H9 (cell line): ENCODE measurements at regions not wholly inside any gene's neighbourhood (a gene's known extent, or its start where the extent isn't known, plus 50 kb on each side); places are given as distances from the start of the nearest gene placed in this dataset.
"Not testable (repeated sequence)": the region's sequence is repeated elsewhere in the genome, so short reads cannot be mapped to it uniquely, and the experiment has no call there.

ENCODE experiments used
- DNase-seq: peaks from one replicate; pipeline ENCODE4 v3.0.0-alpha.2; 2017
- H2AFZ ChIP-seq: one replicate; pipeline ENCODE4 v1.6.1; 2013; ENCODE audit warnings: mild to moderate bottlenecking, low read length, control low read depth, moderate library complexity
- H2AK5ac ChIP-seq: 2 replicates; pipeline ENCODE4 v1.6.1; 2013; ENCODE audit warnings: low read length, control low read depth, mixed read lengths; ENCODE audit not compliant: insufficient read length
- H2BK120ac ChIP-seq: one replicate; pipeline ENCODE4 v1.6.1; 2013; ENCODE audit warnings: low read depth, mild to moderate bottlenecking, low read length, control low read depth, inconsistent platforms; ENCODE audit not compliant: poor library complexity, severe bottlenecking
- H2BK12ac ChIP-seq: 2 replicates; pipeline ENCODE4 v1.6.1; 2013; ENCODE audit warnings: low read length, control low read depth, mixed read lengths, low read depth; ENCODE audit not compliant: insufficient read length
- H2BK15ac ChIP-seq: 2 replicates; pipeline ENCODE4 v1.6.1; 2013; ENCODE audit warnings: low read depth, low read length, control low read depth
- H2BK20ac ChIP-seq: one replicate; pipeline ENCODE4 v1.6.1; 2013; ENCODE audit warnings: low read depth, mild to moderate bottlenecking, low read length, control low read depth, inconsistent platforms; ENCODE audit not compliant: poor library complexity, severe bottlenecking
- H2BK5ac ChIP-seq: 2 replicates; pipeline ENCODE4 v1.6.1; 2013; ENCODE audit warnings: low read length, control low read depth, mixed read lengths; ENCODE audit not compliant: insufficient read length
- H3K14ac ChIP-seq: 2 replicates; pipeline ENCODE4 v1.6.1; 2013; ENCODE audit warnings: low read length, control low read depth; ENCODE audit not compliant: insufficient read depth
- H3K18ac ChIP-seq: 2 replicates; pipeline ENCODE4 v1.6.1; 2013; ENCODE audit warnings: low read depth, mild to moderate bottlenecking, mixed read lengths, low read length, control low read depth; ENCODE audit not compliant: insufficient read length
- H3K23ac ChIP-seq: 2 replicates; pipeline ENCODE4 v1.6.1; 2013; ENCODE audit warnings: low read length, control low read depth, mixed read lengths, low read depth; ENCODE audit not compliant: insufficient read length
- H3K23me2 ChIP-seq: 2 replicates; pipeline ENCODE4 v1.6.1; 2013; ENCODE audit warnings: low read depth, mild to moderate bottlenecking, mixed read lengths, low read length, control low read depth; ENCODE audit not compliant: insufficient read length, poor library complexity, severe bottlenecking
- H3K27ac ChIP-seq: 2 replicates; pipeline ENCODE4 v1.5.1; 2013; ENCODE audit warnings: low read length, control low read depth, mixed read lengths, low read depth; ENCODE audit not compliant: insufficient read length
- H3K27me3 ChIP-seq: 2 replicates; pipeline ENCODE4 v1.6.1; 2013; ENCODE audit warnings: low read length, control low read depth, inconsistent platforms; ENCODE audit not compliant: insufficient read depth
- H3K4ac ChIP-seq: 2 replicates; pipeline ENCODE4 v1.6.1; 2013; ENCODE audit warnings: low read depth, mild to moderate bottlenecking, control low read depth, inconsistent platforms, low read length, moderate library complexity
- H3K4me1 ChIP-seq: 2 replicates; pipeline ENCODE4 v1.6.1; 2013; ENCODE audit warnings: low read length, control low read depth, inconsistent platforms; ENCODE audit not compliant: insufficient read depth
- H3K4me2 ChIP-seq: 2 replicates; pipeline ENCODE4 v1.6.1; 2013; ENCODE audit warnings: low read length, control low read depth, mixed read lengths; ENCODE audit not compliant: insufficient read length, insufficient read depth
- H3K56ac ChIP-seq: 2 replicates; pipeline ENCODE4 v1.6.1; 2013; ENCODE audit warnings: low read depth, mild to moderate bottlenecking, mixed read lengths, low read length, control low read depth; ENCODE audit not compliant: insufficient read length
- H3K79me1 ChIP-seq: 2 replicates; pipeline ENCODE4 v1.6.1; 2013; ENCODE audit warnings: low read depth, mild to moderate bottlenecking, moderate library complexity, low read length, control low read depth, inconsistent platforms; ENCODE audit not compliant: insufficient read depth, poor library complexity, severe bottlenecking
- H3K79me2 ChIP-seq: 2 replicates; pipeline ENCODE4 v1.6.1; 2013; ENCODE audit warnings: low read length, control low read depth, inconsistent platforms; ENCODE audit not compliant: insufficient read depth
- H3K9ac ChIP-seq: 2 replicates; pipeline ENCODE4 v1.6.1; 2013; ENCODE audit warnings: low read length, control low read depth, mixed read lengths; ENCODE audit not compliant: insufficient read length; ENCODE audit errors: extremely low read depth
- H3K9me3 ChIP-seq: one replicate; pipeline ENCODE4 v1.6.1; 2013; ENCODE audit warnings: low read depth, low read length, inconsistent platforms; ENCODE audit not compliant: control insufficient read depth
- H3T11ph ChIP-seq: one replicate; pipeline ENCODE4 v1.6.1; 2013; ENCODE audit warnings: mild to moderate bottlenecking, low read length, control low read depth, inconsistent platforms
- H4K20me1 ChIP-seq: one replicate; pipeline ENCODE4 v1.6.1; 2013; ENCODE audit not compliant: control insufficient read depth, insufficient read length, insufficient read depth
- H4K5ac ChIP-seq: 2 replicates; pipeline ENCODE4 v1.6.1; 2013; ENCODE audit warnings: low read depth, mild to moderate bottlenecking, mixed read lengths, low read length, control low read depth; ENCODE audit not compliant: insufficient read length
- H4K8ac ChIP-seq: replicated peaks from 2 replicates; pipeline ENCODE4 v1.6.1; 2013; ENCODE audit warnings: low read length, control low read depth, mixed read lengths, low read depth; ENCODE audit not compliant: insufficient read length
- H4K91ac ChIP-seq: 2 replicates; pipeline ENCODE4 v1.6.1; 2013; ENCODE audit warnings: low read depth, mild to moderate bottlenecking, moderate library complexity, mixed read lengths, low read length, control low read depth; ENCODE audit not compliant: insufficient read length
- H3K27ac Mint-ChIP-seq, 3 experiments: 2 replicates in 2 of 3; 3 replicates in 1 of 3; pipeline ENCODE4 v1.8.0; 2020 to 2021; ENCODE audit warnings: mixed read lengths in 3 of 3, mild to moderate bottlenecking in 1 of 3, moderate library complexity in 1 of 3
- H3K27me3 Mint-ChIP-seq: 2 replicates; pipeline ENCODE4 v1.8.0; 2021; ENCODE audit warnings: low read depth, mild to moderate bottlenecking, moderate library complexity, mixed read lengths
- H3K36me3 Mint-ChIP-seq, 3 experiments: 2 replicates in 2 of 3; 3 replicates in 1 of 3; pipeline ENCODE4 v1.8.0; 2020 to 2021; ENCODE audit warnings: low read depth in 3 of 3, mixed read lengths in 3 of 3; ENCODE audit not compliant: insufficient read depth in 1 of 3
- H3K4me1 Mint-ChIP-seq, 2 experiments: 2 replicates each; pipeline ENCODE4 v1.8.0; 2020; ENCODE audit warnings: mixed read lengths in 2 of 2
- H3K4me3 Mint-ChIP-seq, 2 experiments: 2 replicates in 1 of 2; 3 replicates in 1 of 2; pipeline ENCODE4 v1.8.0; 2020 to 2021; ENCODE audit warnings: mild to moderate bottlenecking in 2 of 2, mixed read lengths in 2 of 2, moderate library complexity in 1 of 2
- H3K9me3 Mint-ChIP-seq, 2 experiments: 2 replicates in 1 of 2; 3 replicates in 1 of 2; pipeline ENCODE4 v1.8.0; 2020; ENCODE audit warnings: mild to moderate bottlenecking in 2 of 2, mixed read lengths in 2 of 2, moderate library complexity in 1 of 2
- CTCF ChIP-seq: fragments of 200-600 bp; sonication (generic); conservative IDR thresholded peaks from 3 replicates; pipeline ENCODE4 v1.8.0; 2021; ENCODE audit warnings: antibody characterized with exemption, mild to moderate bottlenecking
- WGBS: extraction: QIAGEN DNeasy Blood & Tissue Kit; methylation state at CpG from one replicate; pipeline ENCODE4 v1.1.7; 2013; ENCODE audit warnings: missing lambda C conversion rate, low lambda C conversion rate, mixed read lengths; ENCODE audit not compliant: insufficient read length; ENCODE audit errors: extremely low coverage; 5-methylcytosine and 5-hydroxymethylcytosine counted together

GRCh38 chr7:53628775-53629174 is 593.3 kb downstream of the POM121L12 start:
- no peaks in the 10 kb centered on the region for H3K4me1 ChIP-seq
- TF ChIP-seq CTCF = no peak
- Mint-ChIP-seq H3K4me3 (no peak overlapping the region), H3K27me3 (no peaks in the 10 kb centered on the region), H3K4me1 (no peaks in the 10 kb centered on the region), H3K9me3 (peaks cover 0 to 5% of the 10 kb centered on the region in 2 experiments; a peak in 3 of 5 replicates), H3K27ac (no peak overlapping the region), H3K36me3 (no peaks in the 10 kb centered on the region)
- H3K9me3 ChIP-seq = no peaks in the 10 kb centered on the region
- H2BK120ac ChIP-seq = no peak overlapping the region
- H2BK12ac ChIP-seq = no peak overlapping the region
- H3K79me2 ChIP-seq = no peaks in the 10 kb centered on the region
- H3K79me1 ChIP-seq = no peaks in the 10 kb centered on the region
- no peak overlapping the region for H3K4me2 ChIP-seq
- H3K23me2 ChIP-seq = no peaks in the 10 kb centered on the region
- H3K23ac ChIP-seq = no peak overlapping the region
- H3K18ac ChIP-seq = no peak overlapping the region
- no peak overlapping the region for H2BK5ac ChIP-seq
- no peaks in the 10 kb centered on the region for H4K20me1 ChIP-seq
- no peaks in the 10 kb centered on the region for H3K27me3 ChIP-seq
- no peak overlapping the region for H2AK5ac ChIP-seq
- no peak overlapping the region for H3T11ph ChIP-seq
- H4K8ac ChIP-seq = no peak overlapping the region
- no peak overlapping the region for H3K56ac ChIP-seq
- WGBS = no CpG with 5 or more reads among the region's 6 CpGs
- no peak for DNase-seq
- H4K5ac ChIP-seq = no peak overlapping the region
- H3K4ac ChIP-seq = no peak overlapping the region
- no peak overlapping the region for H3K9ac ChIP-seq
- no peak overlapping the region for H4K91ac ChIP-seq
- H2BK15ac ChIP-seq = no peak overlapping the region
- H2BK20ac ChIP-seq = no peak overlapping the region
- H3K27ac ChIP-seq = no peak overlapping the region
- H3K14ac ChIP-seq = no peak overlapping the region
- no peak overlapping the region for H2AFZ ChIP-seq

- not testable (repeated sequence) for H4K91ac ChIP-seq, H3K27me3 ChIP-seq, H3K36me3 Mint-ChIP-seq, H3K27ac Mint-ChIP-seq, H3K27ac ChIP-seq, H2BK12ac ChIP-seq, H3K14ac ChIP-seq, H3K4ac ChIP-seq, H2BK20ac ChIP-seq, H3K4me1 Mint-ChIP-seq, H4K20me1 ChIP-seq, H4K5ac ChIP-seq, H2AFZ ChIP-seq, H2AK5ac ChIP-seq, DNase-seq, H3K9me3 ChIP-seq, H3T11ph ChIP-seq, H3K79me2 ChIP-seq, H3K56ac ChIP-seq, H3K18ac ChIP-seq, H3K9ac ChIP-seq, H3K27me3 Mint-ChIP-seq, H3K4me2 ChIP-seq, H3K4me1 ChIP-seq, H2BK120ac ChIP-seq, H2BK15ac ChIP-seq, H3K4me3 Mint-ChIP-seq, H3K23me2 ChIP-seq, H2BK5ac ChIP-seq, H4K8ac ChIP-seq, H3K23ac ChIP-seq, H3K79me1 ChIP-seq
- WGBS = no CpG with 5 or more reads among the region's 5 CpGs
- peaks cover 3 to 19% of the 10 kb centered on the region in 2 experiments; a peak in 3 of 5 replicates for H3K9me3 Mint-ChIP-seq
These were observed 599.8 kb downstream of the POM121L12 start for GRCh38 chr7:53635251-53635650.
